GM19463 (cell line): ENCODE measurements at regions not wholly inside any gene's neighbourhood (a gene's known extent, or its start where the extent isn't known, plus 50 kb on each side); places are given as distances from the start of the nearest gene placed in this dataset.

Experiments
- ATAC-seq: cut with Tn5 transposase; IDR thresholded peaks from one replicate; pipeline ENCODE4 v1.9.1; 2021; ENCODE audit warnings: mild to moderate bottlenecking, moderate library complexity; ENCODE audit not compliant: unreplicated experiment

- ATAC-seq, result no peak
These were observed 336.8 kb upstream of the MANEA start for GRCh38 chr6:95240514-95240913.

GRCh38 chr6:95242560-95242959 is 334.8 kb upstream of the MANEA start:
- ATAC-seq, result no peak

DNA sequence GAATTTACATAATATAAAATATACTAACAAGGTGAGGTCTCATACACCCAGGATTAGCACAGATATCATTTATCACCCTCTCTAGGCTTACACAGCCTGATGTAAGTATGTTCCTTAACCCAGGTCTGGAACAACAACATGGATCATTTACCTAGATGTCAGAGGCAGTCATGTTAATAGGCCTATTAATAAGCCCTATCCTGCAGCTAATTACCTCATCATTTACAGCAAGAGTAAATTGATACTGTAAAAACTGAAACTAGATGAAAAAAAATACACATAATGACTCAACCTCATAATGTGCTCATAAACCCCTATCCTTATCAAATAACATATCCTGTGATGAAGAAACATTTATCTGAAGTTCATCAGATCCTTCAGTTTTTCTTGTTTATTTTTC is 334.3 kb upstream of the MANEA start:
- no peak for ATAC-seq

GRCh38 chr6:95244751-95245150 is 332.6 kb upstream of the MANEA start:
- no peak for ATAC-seq

DNA sequence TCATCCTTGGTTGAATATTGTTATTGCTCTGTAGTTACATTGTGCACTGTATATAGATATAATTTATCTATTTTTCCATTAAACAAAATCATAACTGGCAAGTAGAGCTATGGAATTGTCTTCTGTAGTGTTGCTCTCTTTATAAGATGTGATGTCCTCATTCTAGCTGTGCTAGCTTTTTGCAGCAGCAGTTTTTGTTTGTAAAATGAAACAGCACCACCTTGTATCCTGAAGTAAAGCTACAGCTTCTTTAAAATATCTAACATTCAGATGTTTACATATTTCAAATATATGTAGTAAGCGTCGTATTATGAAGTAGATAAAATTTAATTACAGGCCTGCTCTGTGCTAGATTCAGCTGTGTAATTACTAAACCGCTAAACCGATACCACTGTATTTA is 328.8 kb upstream of the MANEA start:
- ATAC-seq, result no peak

DNA sequence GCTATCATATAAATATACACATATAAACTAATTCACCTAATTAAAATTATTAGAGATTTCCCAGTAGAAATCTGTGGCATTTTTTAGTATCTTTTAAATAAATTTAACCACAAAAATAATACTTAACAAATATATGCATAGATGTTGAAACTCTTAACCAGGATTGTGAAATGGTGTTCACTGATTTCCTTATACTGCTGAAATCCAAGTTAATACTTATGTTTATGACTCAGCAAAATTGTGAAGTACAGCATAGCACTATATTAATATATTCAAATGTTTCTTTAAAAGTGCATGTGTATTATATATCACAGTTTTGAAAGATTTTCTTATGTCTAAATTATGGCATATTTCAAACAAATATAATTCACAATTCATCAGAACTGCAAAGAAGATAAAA is 328.2 kb upstream of the MANEA start:
- ATAC-seq, result no peak

DNA sequence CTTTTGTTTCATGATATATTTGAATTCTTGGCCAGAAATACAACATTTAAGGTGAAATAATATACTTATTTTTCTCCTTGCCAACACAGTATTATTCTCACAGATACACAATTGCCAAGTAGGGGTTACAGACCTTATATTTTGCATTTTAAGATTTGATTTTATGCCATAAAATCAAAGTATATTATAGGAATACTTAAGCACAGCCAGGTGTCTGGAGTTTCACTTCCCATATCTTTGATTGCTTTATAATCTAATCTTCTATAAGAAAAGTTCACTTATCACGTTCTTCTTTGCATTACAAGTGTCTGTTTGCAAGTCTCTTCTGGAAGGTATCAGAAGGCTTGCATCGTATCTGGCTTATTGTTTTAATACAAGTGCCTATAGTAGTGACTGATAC is 327.7 kb upstream of the MANEA start:
- ATAC-seq, result no peak

GRCh38 chr6:95263840-95264239 is 313.5 kb upstream of the MANEA start:
- ATAC-seq, result no peak

GRCh38 chr6:95266537-95267258 is 310.6 kb upstream of the MANEA start:
- ATAC-seq, result no peak

GRCh38 chr6:95274686-95275235 is 302.6 kb upstream of the MANEA start:
- ATAC-seq, result no peak

GRCh38 chr6:95279616-95280015 is 297.7 kb upstream of the MANEA start:
- ATAC-seq, result no peak

- ATAC-seq, result no peak
These were observed 296.6 kb upstream of the MANEA start for GRCh38 chr6:95280686-95281273.

- no peak for ATAC-seq
These were observed 291.5 kb upstream of the MANEA start for GRCh38 chr6:95285881-95286280.

- no peak for ATAC-seq
These were observed 290.5 kb upstream of the MANEA start for GRCh38 chr6:95286874-95287273.

DNA sequence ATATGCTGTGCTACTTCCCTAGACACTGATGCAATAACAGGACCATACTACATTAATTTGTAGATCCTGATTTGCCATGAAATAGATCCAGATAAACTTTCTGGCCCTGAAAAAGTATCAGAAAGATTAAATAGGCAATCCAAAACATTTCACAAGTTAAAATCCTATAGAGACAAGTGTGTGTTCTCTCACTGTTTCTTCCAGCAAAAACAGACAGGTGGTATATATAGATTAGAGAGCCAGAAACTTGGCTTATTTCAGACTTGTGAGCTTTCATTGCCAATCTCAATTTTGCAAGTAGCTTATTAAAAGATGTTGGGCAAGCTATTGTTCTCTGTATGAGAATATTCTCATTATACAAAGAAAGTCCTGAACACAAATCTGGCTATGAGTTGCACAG is 289.1 kb upstream of the MANEA start:
- no peak for ATAC-seq

DNA sequence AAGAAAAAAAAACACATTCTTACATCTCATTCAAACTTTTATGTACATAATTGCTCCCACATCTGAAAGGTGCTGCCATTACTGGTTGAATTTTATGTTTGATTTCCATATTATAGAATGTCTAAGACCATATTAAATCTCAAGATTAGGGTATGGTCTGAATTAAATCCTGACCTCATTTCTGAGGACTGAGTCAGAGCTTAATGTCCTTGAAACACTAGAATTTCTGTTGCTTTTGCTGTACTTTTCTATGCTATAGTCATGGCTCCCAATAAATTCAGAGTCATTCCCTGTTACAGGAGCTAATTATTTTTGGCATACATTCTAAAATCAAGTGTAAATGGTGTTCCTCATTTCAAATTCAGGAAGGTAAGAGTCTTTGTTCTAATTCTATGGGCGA is 285.3 kb upstream of the MANEA start:
- ATAC-seq, result no peak

GRCh38 chr6:95293257-95293656 is 284.1 kb upstream of the MANEA start:
- no peak for ATAC-seq

DNA sequence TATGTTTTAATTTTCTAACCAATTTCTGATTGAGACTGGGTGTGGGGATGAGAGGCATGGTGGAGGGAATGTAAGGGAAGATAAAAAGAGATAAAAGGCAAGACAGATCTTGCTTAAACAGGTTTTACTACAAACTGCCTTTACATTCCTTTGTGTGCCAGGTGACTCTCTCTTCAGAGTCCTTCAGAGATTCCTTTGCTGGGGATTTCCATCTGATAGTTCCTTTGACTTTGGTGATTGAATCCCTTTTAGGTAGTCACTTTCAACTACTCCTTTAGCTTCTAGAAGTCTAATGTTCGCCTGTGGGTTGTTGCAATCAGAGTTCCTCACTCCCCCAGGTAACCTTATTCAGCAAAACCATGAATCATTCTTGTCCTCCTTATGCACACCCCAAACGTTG is 283.3 kb upstream of the MANEA start:
- ATAC-seq, result no peak

DNA sequence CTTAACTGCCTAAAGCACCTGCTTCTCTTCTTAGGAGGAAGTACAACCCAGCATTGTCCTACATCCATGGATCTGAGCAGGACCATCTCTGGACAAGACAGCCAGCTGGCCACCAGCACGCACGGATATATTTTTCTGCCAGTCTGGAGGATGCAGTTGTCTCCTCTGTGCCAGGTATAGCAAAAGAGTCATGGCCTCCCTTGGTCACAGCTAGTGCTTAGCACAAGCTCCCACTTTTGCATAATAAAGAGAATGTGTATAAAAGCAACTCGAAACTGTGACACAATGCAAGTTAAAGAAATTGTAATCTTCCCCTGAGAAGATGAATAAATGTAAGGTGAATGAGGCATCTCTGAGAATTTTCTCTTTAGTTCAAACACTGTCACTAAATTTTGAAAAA is 267.8 kb upstream of the MANEA start:
- no peak for ATAC-seq

GRCh38 chr6:95318137-95318536 is 259.2 kb upstream of the MANEA start:
- no peak for ATAC-seq

GRCh38 chr6:95321126-95321525 is 256.2 kb upstream of the MANEA start:
- no peak for ATAC-seq

DNA sequence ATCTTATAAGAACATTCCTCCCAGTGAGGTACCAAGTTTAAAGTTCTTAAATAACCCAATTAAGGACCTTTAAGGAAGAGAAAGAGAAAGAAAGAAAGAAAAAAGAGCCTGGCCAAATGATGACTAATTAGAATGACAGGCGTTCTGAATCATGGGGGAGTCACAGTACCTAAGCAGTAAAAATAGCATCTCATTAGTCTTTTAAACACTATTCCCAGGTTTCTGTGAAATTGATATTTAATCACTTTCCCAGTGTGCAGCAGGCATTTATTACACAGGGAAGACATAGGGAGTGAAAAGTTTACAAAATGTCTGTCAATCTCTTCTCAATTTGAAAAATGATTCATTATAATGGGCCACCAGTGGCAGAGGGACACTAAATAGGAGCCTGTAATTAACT is 251.4 kb upstream of the MANEA start:
- ATAC-seq, result no peak

DNA sequence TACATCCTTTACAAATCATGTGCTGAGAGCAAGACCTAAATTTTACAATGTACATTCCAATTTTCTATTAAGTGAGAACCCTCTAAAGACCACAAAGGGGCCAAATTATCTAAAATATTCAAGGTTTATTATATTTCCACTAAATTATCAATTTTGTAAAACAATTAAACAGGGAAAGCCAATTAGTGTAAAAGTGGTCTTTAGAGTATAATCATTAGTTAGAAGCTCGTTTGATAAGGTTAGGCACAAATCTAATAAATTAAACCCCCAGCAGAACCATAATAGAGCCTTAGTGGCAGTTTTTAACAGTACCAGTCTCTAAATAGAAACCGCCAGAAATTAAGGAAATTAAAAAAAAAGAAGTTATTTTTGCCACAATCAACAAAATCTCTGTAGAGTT is 249.1 kb upstream of the MANEA start:
- no peak for ATAC-seq
